OCI-LY7 (cell line): ENCODE measurements at regions not wholly inside any gene's neighbourhood (a gene's known extent, or its start where the extent isn't known, plus 50 kb on each side); places are given as distances from the start of the nearest gene placed in this dataset.

Source experiments
- BruUV-seq: library from RNA; stranded (reverse); fragments of 400-500 nt; replicated peaks from 2 replicates; lab custom pipeline; 2021; lab: Mats Ljungman, UMichigan
- CTCF ChIA-PET: fragments of 300-600 bp; sonication (Branson Sonifier 250); formaldehyde crosslinking; loops from one replicate; lab custom pipeline; 2022; ENCODE audit warnings: antibody characterized with exemption; ENCODE audit not compliant: unreplicated experiment; lab: Charles Lee
- POLR2A ChIA-PET: fragments of 300-600 bp; sonication (Branson Sonifier 250); formaldehyde crosslinking; loops from one replicate; lab custom pipeline; 2022; ENCODE audit warnings: antibody characterized with exemption; lab: Charles Lee
- DNase-seq: peaks from one replicate; pipeline ENCODE4 v3.0.0-alpha.2; 2015; ENCODE audit warnings: low spot score
- H2AFZ ChIP-seq: fragments of 200-600 bp; sonication (generic), shearing (Covaris generic); 2 replicates; pipeline ENCODE4 v1.6.1; 2014; ENCODE audit warnings: mild to moderate bottlenecking, antibody characterized with exemption, low read length, moderate library complexity
- H3K27ac ChIP-seq: fragments of 200-600 bp; sonication (generic); 2 replicates; pipeline ENCODE4 v1.5.1; 2014; ENCODE audit warnings: mixed run types, low read depth, mild to moderate bottlenecking, moderate library complexity, low read length, inconsistent platforms; ENCODE audit not compliant: poor library complexity, severe bottlenecking
- H3K36me3 ChIP-seq: fragments of 200-600 bp; sonication (generic); 2 replicates; pipeline ENCODE4 v1.6.1; 2014; ENCODE audit warnings: mild to moderate bottlenecking, antibody characterized with exemption, low read length, moderate library complexity, mixed read lengths; ENCODE audit not compliant: insufficient read depth
- H3K4me1 ChIP-seq: fragments of 200-600 bp; sonication (generic); 2 replicates; pipeline ENCODE4 v1.5.1; 2014; ENCODE audit warnings: mild to moderate bottlenecking, low read length; ENCODE audit not compliant: insufficient read depth, poor library complexity, severe bottlenecking
- H3K4me2 ChIP-seq: fragments of 200-600 bp; sonication (generic); 2 replicates; pipeline ENCODE4 v1.6.1; 2014; ENCODE audit warnings: mild to moderate bottlenecking, low read length
- H3K4me3 ChIP-seq: fragments of 200-600 bp; sonication (generic); 2 replicates; pipeline ENCODE4 v1.5.1; 2014; ENCODE audit warnings: mild to moderate bottlenecking, low read depth, low read length; ENCODE audit not compliant: poor library complexity, severe bottlenecking
- H3K79me2 ChIP-seq: fragments of 200-600 bp; sonication (generic); 2 replicates; pipeline ENCODE4 v1.6.1; 2016; ENCODE audit warnings: low read depth, mild to moderate bottlenecking, low read length, moderate library complexity, mixed read lengths; ENCODE audit not compliant: insufficient read depth
- H3K9me2 ChIP-seq: fragments of 200-600 bp; sonication (generic); 2 replicates; pipeline ENCODE4 v1.6.1; 2016; ENCODE audit warnings: mild to moderate bottlenecking, low read length, mixed read lengths; ENCODE audit not compliant: insufficient read depth
- H3K9me3 ChIP-seq: fragments of 200-600 bp; sonication (generic); 2 replicates; pipeline ENCODE4 v1.6.1; 2014; ENCODE audit warnings: mild to moderate bottlenecking, mixed run types, low read length, mixed read lengths
- H4K20me1 ChIP-seq: fragments of 200-600 bp; sonication (generic); 2 replicates; pipeline ENCODE4 v1.6.1; 2014; ENCODE audit warnings: mild to moderate bottlenecking, antibody characterized with exemption, low read length, moderate library complexity, mixed read lengths; ENCODE audit not compliant: insufficient read depth
- CTCF ChIP-seq: fragments of 200-600 bp; sonication (generic); conservative IDR thresholded peaks from 2 replicates; pipeline ENCODE4 v1.5.1; 2014; ENCODE audit warnings: mild to moderate bottlenecking, antibody characterized with exemption, low read length, moderate library complexity, mixed read lengths
- EZH2phosphoT487 ChIP-seq: fragments of 200-600 bp; sonication (generic); IDR thresholded peaks from 2 replicates; pipeline ENCODE4 v1.6.1; 2018; ENCODE audit warnings: low read depth, borderline replicate concordance, mild to moderate bottlenecking, mixed run types, antibody characterized with exemption, low read length, moderate library complexity, mixed read lengths
- intact Hi-C: fragments of 100-400 bp; cut with micrococcal nuclease; formaldehyde crosslinking; loops from one replicate; pipeline ENCODE4 v1.10.0; 2022; ENCODE audit not compliant: unreplicated experiment

DNA sequence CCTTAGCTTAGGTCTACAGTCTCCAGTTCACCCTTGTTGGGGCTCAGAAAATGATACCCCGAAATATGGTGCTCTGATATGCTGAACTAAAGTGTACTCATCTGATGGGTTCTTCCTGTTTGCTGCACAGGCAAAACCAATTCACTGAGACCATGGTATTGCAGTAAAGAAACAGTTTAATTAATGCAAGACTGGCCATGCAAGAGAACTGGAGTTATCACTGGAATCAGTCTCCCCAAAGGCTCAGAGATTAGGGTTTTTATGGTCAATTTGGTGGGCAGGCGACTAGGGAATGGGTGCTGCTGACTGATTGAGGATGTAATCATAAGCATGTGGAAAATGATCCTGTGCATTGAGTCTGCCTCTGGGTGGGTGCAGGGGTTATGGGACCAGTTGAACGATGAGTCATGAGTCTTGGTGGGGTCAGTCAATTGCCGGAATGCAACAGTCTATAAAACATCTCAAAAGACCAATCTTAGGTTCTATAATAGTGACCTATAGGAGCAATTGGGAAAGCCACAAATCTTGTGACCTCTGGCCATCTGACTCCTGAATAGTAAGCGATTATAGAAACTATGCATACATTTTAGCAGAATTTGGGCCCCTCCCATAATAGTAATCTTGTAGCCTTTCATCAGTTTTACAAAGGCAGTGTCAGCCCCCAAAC lies 113.0 kb upstream of the ANKRD55 start:
- ChIA-PET CTCF (no interaction called here), POLR2A (no interaction called here)
- Histone ChIP-seq H3K4me1 (no peaks in the 10 kb centered on the region), H3K36me3 (no peaks in the 10 kb centered on the region), H3K4me2 (no peak overlapping the region), H3K9me2 (no peaks in the 10 kb centered on the region), H3K27ac (no peak overlapping the region), H3K9me3 (no peaks in the 10 kb centered on the region), H2AFZ (no peak overlapping the region), H4K20me1 (no peaks in the 10 kb centered on the region), H3K79me2 (no peaks in the 10 kb centered on the region), H3K4me3 (no peak overlapping the region)
- no peak for DNase-seq
- no TSS peak for BruUV-seq
- intact Hi-C loops = no loop called here
- TF ChIP-seq EZH2phosphoT487 (no peak), CTCF (no peak)

DNA sequence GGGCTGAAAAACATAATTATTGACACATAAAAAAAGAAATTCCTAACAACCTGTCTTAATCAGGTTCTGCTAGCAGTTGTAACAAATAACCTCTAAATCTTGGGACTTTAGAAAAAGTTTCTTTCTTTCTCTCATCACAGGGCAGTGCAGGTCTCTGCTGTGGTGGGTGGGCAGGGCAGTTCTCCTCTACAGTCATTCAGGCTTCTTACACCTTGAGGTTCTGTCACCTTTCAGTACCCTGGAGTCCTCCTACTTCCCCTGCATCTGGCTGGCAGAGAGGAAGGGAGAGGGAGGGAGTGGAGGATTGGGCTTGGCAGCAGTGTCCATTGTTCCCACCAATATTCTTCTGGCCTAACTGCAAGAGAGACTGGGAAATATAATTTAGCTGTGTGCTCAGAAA lies 112.2 kb upstream of the ANKRD55 start:
- Histone ChIP-seq H3K4me2 (no peak overlapping the region), H3K9me3 (no peaks in the 10 kb centered on the region), H3K4me1 (no peaks in the 10 kb centered on the region), H3K27ac (no peak overlapping the region), H3K4me3 (no peak overlapping the region), H3K79me2 (no peaks in the 10 kb centered on the region), H2AFZ (no peak overlapping the region), H4K20me1 (no peaks in the 10 kb centered on the region), H3K36me3 (no peaks in the 10 kb centered on the region), H3K9me2 (no peaks in the 10 kb centered on the region)
- ChIA-PET POLR2A (interaction anchor here (0.5 kb wide), 1 partner anchor 54 kb away, joined by 3 read pairs; no protein-coding TSS in a partner anchor), CTCF (no interaction called here)
- no TSS peak for BruUV-seq
- TF ChIP-seq EZH2phosphoT487 = no peak
- TF ChIP-seq CTCF = no peak
- intact Hi-C loops = no loop called here
- DNase-seq = no peak

- TF ChIP-seq CTCF (no peak), EZH2phosphoT487 (no peak)
- no peak for DNase-seq
- H3K79me2 ChIP-seq = no peaks in the 10 kb centered on the region
- H3K27ac ChIP-seq = no peak overlapping the region
- POLR2A ChIA-PET = no interaction called here
- intact Hi-C loops = no loop called here
- H2AFZ ChIP-seq = no peak overlapping the region
- H3K9me3 ChIP-seq = no peaks in the 10 kb centered on the region
- no peak overlapping the region for H3K4me3 ChIP-seq
- H3K4me2 ChIP-seq = no peak overlapping the region
- CTCF ChIA-PET = no interaction called here
- H3K36me3 ChIP-seq = no peaks in the 10 kb centered on the region
- no peaks in the 10 kb centered on the region for H4K20me1 ChIP-seq
- H3K4me1 ChIP-seq = no peaks in the 10 kb centered on the region
- BruUV-seq = no TSS peak
- H3K9me2 ChIP-seq = no peaks in the 10 kb centered on the region
Measured at GRCh38 chr5:56344594-56344993, 111.5 kb upstream of the ANKRD55 start.
